HG02678 (cell line): ENCODE measurements at regions not wholly inside any gene's neighbourhood (a gene's known extent, or its start where the extent isn't known, plus 50 kb on each side); places are given as distances from the start of the nearest gene placed in this dataset.

Source experiments
- ATAC-seq: cut with Tn5 transposase; IDR thresholded peaks from one replicate; pipeline ENCODE4 v1.9.1; 2021; ENCODE audit warnings: mild to moderate bottlenecking, moderate library complexity; ENCODE audit not compliant: unreplicated experiment

- no peak for ATAC-seq
These were observed 204.4 kb downstream of the CXCL12 start for GRCh38 chr10:44180321-44181168.

DNA sequence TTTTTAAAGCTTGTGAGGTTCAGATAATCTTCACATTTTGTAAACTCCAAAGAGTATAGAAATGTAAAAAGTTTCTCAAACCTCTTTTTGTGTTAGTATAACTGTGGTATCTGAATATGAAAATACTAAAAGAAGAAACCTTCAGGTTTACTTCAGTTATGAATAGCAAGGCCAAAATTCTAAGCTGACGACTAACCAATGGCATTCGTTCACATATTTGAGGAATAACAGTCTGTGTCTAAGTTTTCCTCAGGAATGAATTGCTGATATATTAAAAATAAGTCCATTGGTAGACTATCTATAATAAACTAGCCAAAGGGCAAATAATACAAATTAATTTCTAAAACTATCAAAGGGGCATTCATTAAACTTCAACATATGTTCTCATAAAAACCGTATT, 206.0 kb downstream of the CXCL12 start:
- no peak for ATAC-seq

DNA sequence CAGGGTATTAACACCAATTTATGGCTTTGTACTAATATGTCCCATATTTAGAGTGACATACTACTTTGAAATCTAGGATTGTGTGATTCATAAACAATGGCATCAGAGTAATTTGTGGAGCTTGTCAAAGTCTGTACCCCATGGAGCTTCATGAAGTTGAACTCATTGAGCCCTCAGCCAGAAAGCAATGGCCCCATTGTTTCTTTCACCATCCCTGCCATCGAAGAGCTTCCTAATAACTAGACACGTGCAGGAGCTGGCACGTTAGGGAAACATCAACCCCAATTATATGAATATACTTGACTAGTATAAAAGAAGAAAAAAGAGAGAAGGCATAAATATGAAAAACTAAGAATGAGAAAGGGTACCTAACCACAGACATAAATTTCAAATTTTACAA, 206.6 kb downstream of the CXCL12 start:
- no peak for ATAC-seq

DNA sequence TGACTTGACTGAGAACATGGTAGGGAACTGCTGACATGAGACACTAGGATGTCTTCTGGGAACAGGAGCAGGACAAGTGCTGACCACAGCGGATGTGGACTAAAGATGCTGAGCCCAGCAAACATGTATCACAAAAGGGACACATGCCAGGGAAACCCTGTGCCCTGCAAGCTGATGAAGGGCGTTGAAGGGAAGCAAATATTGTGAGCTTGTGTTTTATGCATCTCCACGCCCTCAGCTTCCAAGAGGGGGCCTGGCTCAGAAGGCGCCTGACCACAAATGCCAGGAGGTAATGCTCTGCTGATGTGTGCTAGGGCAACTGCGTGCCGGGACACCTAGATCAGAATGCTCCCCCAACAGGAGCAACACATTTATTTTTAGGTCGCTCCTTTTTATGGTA, 207.3 kb downstream of the CXCL12 start:
- no peak for ATAC-seq

DNA sequence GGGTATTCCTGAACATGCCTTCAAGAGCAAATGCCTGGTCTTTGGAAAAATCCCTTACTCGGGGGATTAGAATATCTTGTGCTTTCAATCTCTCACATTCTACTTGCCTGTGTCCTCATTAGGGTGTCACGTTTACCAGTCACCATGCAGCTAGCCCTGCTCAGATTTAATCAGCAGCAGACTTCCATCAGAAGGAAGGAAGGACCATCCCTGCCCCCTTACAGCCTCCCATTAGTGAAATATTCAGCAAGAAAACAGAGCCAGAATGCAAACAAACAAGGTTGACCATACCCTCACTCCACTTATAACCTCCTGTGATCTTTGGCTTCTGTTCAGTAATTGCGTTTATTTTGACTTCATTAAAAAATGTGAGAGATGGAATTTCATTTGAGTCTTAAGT, 208.6 kb downstream of the CXCL12 start:
- ATAC-seq, result no peak

GRCh38 chr10:44173608-44173894, 211.3 kb downstream of the CXCL12 start:
- ATAC-seq, result no peak

GRCh38 chr10:44172883-44173607, 211.9 kb downstream of the CXCL12 start:
- no peak for ATAC-seq

DNA sequence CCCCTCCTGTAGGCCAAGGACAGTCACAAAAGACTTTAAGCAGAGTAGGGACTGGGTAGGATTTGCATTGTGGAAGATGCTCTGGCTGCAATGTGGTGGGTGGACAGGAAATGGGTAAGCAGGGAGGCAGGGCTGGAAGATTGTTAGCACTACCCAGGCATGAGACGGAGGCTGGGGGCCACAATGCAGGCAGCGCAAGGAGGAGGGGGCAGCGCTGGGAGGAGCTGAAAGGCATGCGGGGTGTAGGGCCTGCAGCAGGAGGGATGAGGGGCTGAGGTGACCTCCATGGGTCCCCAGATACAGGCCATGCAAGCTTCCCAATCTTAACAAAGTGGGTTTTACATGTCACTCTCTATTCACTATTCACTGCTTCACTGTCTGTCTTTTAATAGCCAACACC, 213.1 kb downstream of the CXCL12 start:
- ATAC-seq, result no peak

DNA sequence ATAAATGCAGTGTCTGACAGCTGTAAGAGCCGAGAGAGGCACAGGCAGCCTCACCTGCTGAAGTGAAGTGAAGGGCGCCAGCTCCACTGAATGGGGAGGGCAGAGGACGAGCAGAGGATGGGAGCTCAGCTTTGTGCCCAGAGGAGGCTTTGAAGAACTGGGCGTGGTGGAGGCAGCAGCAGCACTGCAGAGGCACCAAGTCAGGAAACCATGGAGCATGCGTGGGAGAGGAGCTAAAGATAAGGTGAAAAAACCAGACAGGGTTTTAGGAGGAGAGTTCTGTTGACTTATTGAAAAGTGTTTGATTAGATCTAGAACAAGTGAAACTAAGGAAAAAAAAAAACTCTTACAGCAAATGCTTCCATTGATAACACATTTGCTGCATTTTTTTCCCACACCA, 216.4 kb downstream of the CXCL12 start:
- no peak for ATAC-seq

DNA sequence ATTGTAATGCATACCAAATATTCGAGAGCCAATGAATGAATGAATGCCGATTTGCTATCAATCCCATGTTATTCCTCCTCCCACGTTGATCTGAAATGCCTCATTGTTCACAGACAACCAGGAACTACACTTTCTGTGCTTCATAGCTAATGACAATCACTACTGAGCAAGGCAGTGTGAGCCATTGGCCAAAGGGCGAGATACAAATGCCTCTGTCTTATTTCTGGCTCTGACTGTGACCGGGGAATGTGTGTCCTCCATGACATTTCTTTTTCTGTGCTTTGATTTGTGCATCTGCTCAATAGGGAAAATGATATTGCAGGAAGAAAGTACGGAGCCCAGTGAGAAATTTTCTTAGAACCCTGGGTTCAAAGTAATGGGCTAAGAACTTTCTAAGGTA, 217.1 kb downstream of the CXCL12 start:
- no peak for ATAC-seq

DNA sequence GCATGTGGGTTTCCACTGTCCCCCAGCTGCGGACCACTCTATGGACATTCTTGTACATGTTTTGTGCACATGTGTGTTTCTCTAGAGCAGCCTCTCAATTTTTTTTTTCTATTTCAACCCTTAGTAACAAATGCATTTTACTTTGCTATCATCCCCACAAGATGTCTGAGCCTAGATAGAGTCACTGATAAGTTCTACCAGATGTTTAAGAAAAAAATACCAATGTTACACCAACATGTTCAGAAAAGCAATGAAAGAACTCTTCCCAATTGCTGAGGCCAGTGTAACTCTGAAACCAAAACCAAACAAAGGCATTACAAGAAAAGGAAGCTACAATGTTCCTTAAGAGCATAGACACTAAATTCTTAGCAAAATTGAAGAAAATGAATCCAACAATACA, 218.5 kb downstream of the CXCL12 start:
- no peak for ATAC-seq

DNA sequence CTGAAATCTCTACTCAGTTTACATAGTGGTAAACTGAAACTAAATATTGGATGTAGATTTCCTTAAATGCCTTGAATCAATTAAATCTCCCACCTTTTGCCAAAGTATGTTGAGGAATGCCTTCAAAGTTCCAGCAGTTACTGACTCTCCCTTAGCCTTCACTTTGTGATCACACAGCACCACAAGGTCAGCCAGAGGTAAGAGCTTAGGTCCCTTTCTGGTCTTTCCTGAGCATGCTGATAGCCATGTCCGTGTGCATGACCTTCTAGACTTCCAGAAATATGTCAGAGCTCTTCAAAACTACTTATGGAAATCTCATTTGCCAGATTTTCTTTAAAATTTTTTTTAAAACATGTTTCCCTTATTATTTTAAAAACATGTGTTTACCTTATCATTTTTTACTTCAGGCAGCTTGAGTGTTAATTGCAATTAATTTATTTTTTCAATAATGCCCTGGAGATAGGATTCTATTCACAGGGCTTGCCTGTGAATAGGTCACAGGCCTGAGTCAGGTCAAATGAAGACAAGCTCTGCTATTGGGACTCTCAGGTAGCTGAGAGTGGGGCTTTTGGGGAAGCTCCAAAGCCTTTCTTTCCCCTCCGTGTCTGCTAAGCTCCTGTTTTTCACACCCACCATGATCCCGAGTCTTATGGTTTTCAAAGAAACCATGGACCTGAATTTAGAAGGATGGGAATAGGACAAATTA, 220.5 kb downstream of the CXCL12 start:
- ATAC-seq, result no peak

GRCh38 chr10:44161184-44161583, 223.7 kb downstream of the CXCL12 start:
- ATAC-seq, result no peak

- ATAC-seq, result no peak
These were observed 227.3 kb downstream of the CXCL12 start for GRCh38 chr10:44157574-44157973.

- ATAC-seq, result no peak
These were observed 229.9 kb downstream of the CXCL12 start for GRCh38 chr10:44154956-44155355.

GRCh38 chr10:44153918-44154670, 230.8 kb downstream of the CXCL12 start:
- ATAC-seq, result no peak

DNA sequence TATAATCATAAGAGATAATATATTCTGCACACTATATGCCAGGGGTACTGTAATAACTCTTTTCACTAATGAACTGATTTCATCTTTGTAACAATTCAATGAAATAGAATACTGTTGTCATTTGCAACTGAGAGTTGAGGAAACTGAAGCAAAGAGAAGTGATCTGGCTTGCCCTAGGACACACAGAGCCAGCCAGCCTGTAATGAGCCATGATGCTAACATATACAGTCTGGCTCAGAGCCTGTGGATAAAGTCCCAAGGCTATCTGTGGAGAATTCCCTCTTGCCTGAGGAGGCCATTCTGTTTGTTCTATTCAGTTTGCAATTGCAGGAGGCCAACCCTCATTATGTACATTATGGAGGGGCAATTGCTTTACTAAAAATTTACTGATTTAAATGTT, 241.3 kb downstream of the CXCL12 start:
- no peak for ATAC-seq

DNA sequence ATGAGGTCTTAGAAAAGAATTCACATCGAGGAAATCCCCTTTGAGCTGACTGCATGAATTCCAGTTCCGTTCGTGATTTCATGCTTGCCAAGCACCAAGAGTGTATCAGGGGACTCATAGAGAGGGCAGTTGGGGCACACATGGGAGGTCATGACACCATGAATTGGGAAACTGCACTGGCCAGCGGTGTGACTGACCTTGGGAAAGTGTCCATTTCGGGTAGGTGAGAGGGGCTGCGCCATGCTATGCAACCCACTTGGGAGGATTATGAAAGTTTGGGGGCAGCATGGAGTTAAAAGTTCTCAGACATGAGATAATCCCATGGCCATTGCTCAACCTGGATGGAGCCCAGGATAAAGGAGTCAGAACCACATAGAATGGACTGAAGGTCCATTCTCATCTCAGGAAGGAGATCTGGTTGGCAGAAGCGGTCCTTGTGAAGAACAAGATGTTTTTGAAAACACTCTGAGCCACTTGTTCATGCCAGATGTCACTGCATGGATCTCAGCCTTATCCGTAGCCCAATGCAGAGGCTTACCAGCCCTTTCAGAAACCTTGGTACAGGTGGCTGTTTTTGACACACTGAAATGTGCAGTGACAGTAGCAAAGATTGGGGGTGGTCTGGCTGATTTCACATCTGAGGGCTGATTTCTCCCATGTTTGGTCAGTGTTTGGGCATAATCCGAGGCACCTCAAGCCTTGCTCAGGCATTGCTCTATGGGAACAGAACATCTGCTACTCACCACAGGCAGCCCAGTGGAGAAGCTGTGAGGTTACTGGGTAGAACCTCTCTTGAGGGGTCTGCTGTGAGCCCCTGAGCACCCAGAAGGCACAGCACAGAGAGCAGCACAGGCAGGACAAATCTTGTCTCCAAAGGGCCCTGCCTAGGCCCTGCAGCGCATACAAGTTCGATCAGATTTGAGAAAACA, 252.3 kb downstream of the CXCL12 start:
- ATAC-seq, result no peak

DNA sequence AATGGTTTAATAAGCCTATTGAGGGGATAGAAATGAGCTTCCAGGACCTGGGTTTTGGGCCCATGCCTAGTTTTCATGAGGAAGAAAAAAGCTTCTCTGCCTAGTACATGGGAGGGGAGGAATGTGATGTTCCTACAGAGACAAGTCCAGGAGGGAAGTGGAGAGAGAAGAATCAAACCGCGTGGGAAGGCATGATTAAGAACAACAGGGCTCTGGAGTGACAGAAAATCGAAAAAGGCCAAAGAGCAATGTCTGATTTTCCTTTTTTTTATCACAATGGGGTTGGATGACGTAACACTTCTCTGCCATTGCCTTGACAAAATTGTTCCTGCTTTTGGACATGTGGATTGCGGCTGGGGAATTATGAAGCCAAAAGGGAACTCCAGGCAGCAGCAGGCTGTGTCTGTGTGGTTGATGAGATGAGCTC, 258.6 kb downstream of the CXCL12 start:
- no peak for ATAC-seq

DNA sequence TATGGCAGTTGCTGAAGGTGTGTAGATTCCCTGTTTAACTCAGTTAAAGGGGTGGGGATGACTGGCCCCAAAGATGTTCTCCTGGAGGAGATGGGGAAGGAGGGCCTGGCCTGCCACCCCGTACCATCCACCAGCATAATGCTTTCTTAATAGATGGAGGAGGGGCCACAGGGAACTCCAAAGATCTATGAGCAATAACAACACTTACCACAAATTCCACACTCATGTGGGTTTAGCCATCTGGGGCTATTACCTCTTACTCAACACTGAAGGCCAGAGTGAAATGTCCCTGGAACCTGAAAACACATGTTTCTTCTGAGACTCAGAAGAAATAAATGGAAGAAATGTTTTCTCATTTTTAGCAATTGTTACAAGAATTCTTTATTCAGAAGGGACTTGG, 259.0 kb downstream of the CXCL12 start:
- ATAC-seq, result no peak
